ENCODE measurements at regions not wholly inside any gene's neighbourhood (a gene's known extent, or its start where the extent isn't known, plus 50 kb on each side); places are given as distances from the start of the nearest gene placed in this dataset.

GRCh38 chr9:120071760-120072159, 508.2 kb downstream of the CDK5RAP2 start:
- TF ChIP-seq CTCF (IDR thresholded peaks at IDR 0.05) (no peak), POLR2A (IDR thresholded peaks at IDR 0.05) (no peak)
